Cardiac muscle cell (in vitro differentiated cells and primary cell): ENCODE measurements at regions not wholly inside any gene's neighbourhood (a gene's known extent, or its start where the extent isn't known, plus 50 kb on each side); places are given as distances from the start of the nearest gene placed in this dataset.

Experiments
- DNase-seq, 2 donors: peaks; one replicate each; pipeline versions ENCODE4 v3.0.0 to v3.0.0-alpha.2; 2010 to 2017; ENCODE audit warnings: low read depth in 1 of 2, low spot score in 1 of 2
- H3K27ac ChIP-seq: fragments of 200-600 bp; sonication (generic); 2 replicates; pipeline ENCODE4 v1.5.1; 2016
- H3K27me3 ChIP-seq: fragments of 200-600 bp; sonication (generic); 2 replicates; pipeline ENCODE4 v1.6.0; 2016; ENCODE audit warnings: control low read depth
- H3K36me3 ChIP-seq: fragments of 200-600 bp; sonication (generic); 2 replicates; pipeline ENCODE4 v1.5.1; 2016; ENCODE audit warnings: control low read depth
- H3K4me1 ChIP-seq: fragments of 200-600 bp; sonication (generic); 2 replicates; pipeline ENCODE4 v1.8.1; 2017; ENCODE audit warnings: low read depth, mild to moderate bottlenecking, mixed run types
- H3K4me3 ChIP-seq: fragments of 200-600 bp; sonication (generic); 2 replicates; pipeline ENCODE4 v1.5.1; 2016; ENCODE audit warnings: mild to moderate bottlenecking
- H3K9me3 ChIP-seq: fragments of 200-600 bp; sonication (generic); 2 replicates; pipeline ENCODE4 v1.5.1; 2017; ENCODE audit warnings: low read depth, mild to moderate bottlenecking, control low read depth
- CTCF ChIP-seq: IDR thresholded peaks from 2 replicates; pipeline ENCODE4 v1.5.1; 2012; ENCODE audit warnings: low read depth, mild to moderate bottlenecking, low read length

GRCh38 chr5:2894316-2894715, 142.8 kb upstream of the IRX2 start:
- Histone ChIP-seq H3K27me3 (no peaks in the 10 kb centered on the region), H3K36me3 (no peaks in the 10 kb centered on the region), H3K9me3 (no peaks in the 10 kb centered on the region), H3K27ac (no peak overlapping the region), H3K4me1 (peaks cover 5% of the 10 kb centered on the region), H3K4me3 (no peak overlapping the region)
- TF ChIP-seq CTCF, result no peak
- peak in 1 of 2 donors; percentile 5 for DNase-seq

- Histone ChIP-seq H3K27ac (no peak overlapping the region), H3K9me3 (no peaks in the 10 kb centered on the region), H3K27me3 (no peaks in the 10 kb centered on the region), H3K4me3 (no peak overlapping the region), H3K4me1 (peaks cover 5% of the 10 kb centered on the region), H3K36me3 (no peaks in the 10 kb centered on the region)
- TF ChIP-seq CTCF, result no peak
- no peak for DNase-seq
Observed at GRCh38 chr5:2892466-2893000, 141.1 kb upstream of the IRX2 start.

- peaks cover 5% of the 10 kb centered on the region for H3K4me1 ChIP-seq
- H3K4me3 ChIP-seq, result no peak overlapping the region
- no peak overlapping the region for H3K27ac ChIP-seq
- H3K9me3 ChIP-seq, result no peaks in the 10 kb centered on the region
- TF ChIP-seq CTCF, result no peak
- H3K27me3 ChIP-seq, result no peaks in the 10 kb centered on the region
- H3K36me3 ChIP-seq, result no peaks in the 10 kb centered on the region
- no peak for DNase-seq
Observed at GRCh38 chr5:2891781-2892180, 140.3 kb upstream of the IRX2 start.

- no peak for DNase-seq
- no peaks in the 10 kb centered on the region for H3K27me3 ChIP-seq
- TF ChIP-seq CTCF, result no peak
- peaks cover 5% of the 10 kb centered on the region for H3K4me1 ChIP-seq
- no peaks in the 10 kb centered on the region for H3K36me3 ChIP-seq
- no peak overlapping the region for H3K27ac ChIP-seq
- no peak overlapping the region for H3K4me3 ChIP-seq
- H3K9me3 ChIP-seq, result no peaks in the 10 kb centered on the region
Observed at GRCh38 chr5:2890011-2890410, 138.5 kb upstream of the IRX2 start.

- Histone ChIP-seq H3K36me3 (no peaks in the 10 kb centered on the region), H3K27me3 (no peaks in the 10 kb centered on the region), H3K27ac (no peak overlapping the region), H3K4me1 (no peaks in the 10 kb centered on the region), H3K9me3 (no peaks in the 10 kb centered on the region), H3K4me3 (no peak overlapping the region)
- no peak for TF ChIP-seq CTCF
- DNase-seq, result no peak
Observed at GRCh38 chr5:2888520-2889060, 137.1 kb upstream of the IRX2 start.
